ENCODE measurements at regions not wholly inside any gene's neighbourhood (a gene's known extent, or its start where the extent isn't known, plus 50 kb on each side); places are given as distances from the start of the nearest gene placed in this dataset.
"Not testable (repeated sequence)": the region's sequence is repeated elsewhere in the genome, so short reads cannot be mapped to it uniquely, and the experiment has no call there.

GRCh38 chr6:85285114-85285513, 164.8 kb upstream of the NT5E start:
- no peak for DNase-seq (ENCODE audit: low read depth, low spot score)

GRCh38 chr6:85283436-85283835, 166.4 kb upstream of the NT5E start:
- DNase-seq (ENCODE audit: low read depth, low spot score) = no peak

GRCh38 chr6:85278466-85279035, 171.3 kb upstream of the NT5E start:
- no peak for DNase-seq (ENCODE audit: low read depth, low spot score)

- not testable (repeated sequence) for DNase-seq (ENCODE audit: low read depth, low spot score)
These were observed 173.9 kb upstream of the NT5E start for GRCh38 chr6:85276026-85276425.

GRCh38 chr6:85275338-85275985, 174.4 kb upstream of the NT5E start:
- no peak for DNase-seq (ENCODE audit: low read depth, low spot score)

GRCh38 chr6:85273870-85274269, 176.0 kb upstream of the NT5E start:
- DNase-seq (ENCODE audit: low read depth, low spot score) = no peak

- DNase-seq (ENCODE audit: low read depth, low spot score) = no peak
These were observed 176.8 kb upstream of the NT5E start for GRCh38 chr6:85273046-85273445.

GRCh38 chr6:85272592-85272991, 177.3 kb upstream of the NT5E start:
- no peak for DNase-seq (ENCODE audit: low read depth, low spot score)

GRCh38 chr6:85262621-85263020, 187.3 kb upstream of the NT5E start:
- DNase-seq (ENCODE audit: low read depth, low spot score) = no peak

- no peak for DNase-seq (ENCODE audit: low read depth, low spot score)
These were observed 188.6 kb upstream of the NT5E start for GRCh38 chr6:85261271-85261670.

GRCh38 chr6:85255661-85256060, 194.2 kb upstream of the NT5E start:
- no peak for DNase-seq (ENCODE audit: low read depth, low spot score)

GRCh38 chr6:85252552-85252951, 197.3 kb upstream of the NT5E start:
- DNase-seq (ENCODE audit: low read depth, low spot score) = no peak

- no peak for DNase-seq (ENCODE audit: low read depth, low spot score)
These were observed 197.8 kb upstream of the NT5E start for GRCh38 chr6:85252085-85252484.

- no peak for DNase-seq (ENCODE audit: low read depth, low spot score)
These were observed 198.6 kb upstream of the NT5E start for GRCh38 chr6:85251300-85251699.

GRCh38 chr6:85250586-85251220, 199.2 kb upstream of the NT5E start:
- no peak for DNase-seq (ENCODE audit: low read depth, low spot score)

GRCh38 chr6:85245004-85245403, 204.9 kb upstream of the NT5E start:
- no peak for DNase-seq (ENCODE audit: low read depth, low spot score)

GRCh38 chr6:85241498-85242052, 208.3 kb upstream of the NT5E start:
- DNase-seq (ENCODE audit: low read depth, low spot score) = no peak

- no peak for DNase-seq (ENCODE audit: low read depth, low spot score)
These were observed 209.0 kb upstream of the NT5E start for GRCh38 chr6:85240787-85241385.

GRCh38 chr6:85237478-85237877, 212.4 kb upstream of the NT5E start:
- DNase-seq (ENCODE audit: low read depth, low spot score) = no peak

GRCh38 chr6:85236636-85237035, 213.2 kb upstream of the NT5E start:
- no peak for DNase-seq (ENCODE audit: low read depth, low spot score)

- not testable (repeated sequence) for DNase-seq (ENCODE audit: low read depth, low spot score)
These were observed 222.5 kb upstream of the NT5E start for GRCh38 chr6:85227345-85227744.

- DNase-seq (ENCODE audit: low read depth, low spot score) = not testable (repeated sequence)
These were observed 237.1 kb upstream of the NT5E start for GRCh38 chr6:85212794-85213193.

GRCh38 chr6:85195243-85195642, 254.6 kb upstream of the NT5E start:
- no peak for DNase-seq (ENCODE audit: low read depth, low spot score)
